HFFc6 (cell line): ENCODE measurements at regions not wholly inside any gene's neighbourhood (a gene's known extent, or its start where the extent isn't known, plus 50 kb on each side); places are given as distances from the start of the nearest gene placed in this dataset.
"Not testable (repeated sequence)": the region's sequence is repeated elsewhere in the genome, so short reads cannot be mapped to it uniquely, and the experiment has no call there.

Source experiments
- DNase-seq: peaks from one replicate; pipeline ENCODE4 v3.0.0-alpha.2; 2018
- H3K27ac Mint-ChIP-seq: 2 replicates; pipeline ENCODE4 v1.8.0; 2020; ENCODE audit warnings: mild to moderate bottlenecking, mixed read lengths
- H3K27me3 Mint-ChIP-seq: 2 replicates; pipeline ENCODE4 v1.8.0; 2021; ENCODE audit warnings: mild to moderate bottlenecking, moderate library complexity, mixed read lengths; ENCODE audit not compliant: insufficient read depth
- H3K36me3 Mint-ChIP-seq: 2 replicates; pipeline ENCODE4 v1.8.0; 2021; ENCODE audit warnings: low read depth, mixed read lengths
- H3K4me1 Mint-ChIP-seq: 2 replicates; pipeline ENCODE4 v1.8.0; 2020; ENCODE audit warnings: low read depth, mixed read lengths
- H3K4me3 Mint-ChIP-seq: 2 replicates; pipeline ENCODE4 v1.8.0; 2020; ENCODE audit warnings: mild to moderate bottlenecking, moderate library complexity, mixed read lengths
- H3K9me3 Mint-ChIP-seq: 2 replicates; pipeline ENCODE4 v1.8.0; 2020; ENCODE audit warnings: mild to moderate bottlenecking, mixed read lengths
- TF ChIP-seq, protein P1 (sequence below): fragments of 200-600 bp; sonication (generic); IDR thresholded peaks from 2 replicates; pipeline ENCODE4 v1.5.0; 2021; ENCODE audit warnings: antibody characterized with exemption, mild to moderate bottlenecking

DNA sequence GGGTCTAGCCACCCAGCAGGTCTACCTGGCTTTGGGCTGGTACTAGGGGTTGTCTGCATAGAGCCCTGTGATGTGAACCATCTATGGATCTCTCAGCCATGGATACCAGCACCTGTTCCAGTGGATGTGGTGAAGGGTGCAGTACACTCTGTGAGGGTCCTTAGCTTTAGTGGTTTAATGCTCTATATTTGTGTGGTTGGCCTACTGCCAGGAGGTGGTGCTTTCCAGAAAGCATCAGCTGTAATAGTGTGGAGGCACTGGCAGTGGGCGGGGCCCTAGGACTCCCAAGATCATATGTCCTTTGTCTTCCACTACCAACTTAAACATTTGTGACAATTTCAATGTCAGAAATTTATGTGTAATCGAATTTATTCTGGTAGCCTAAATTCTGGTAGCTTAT, 1065.1 kb downstream of the RPIA start:
- not testable (repeated sequence) for DNase-seq, H3K27ac Mint-ChIP-seq, H3K27me3 Mint-ChIP-seq, H3K36me3 Mint-ChIP-seq, H3K4me1 Mint-ChIP-seq, H3K4me3 Mint-ChIP-seq
- peaks cover 44% of the 10 kb centered on the region for H3K9me3 Mint-ChIP-seq

DNA sequence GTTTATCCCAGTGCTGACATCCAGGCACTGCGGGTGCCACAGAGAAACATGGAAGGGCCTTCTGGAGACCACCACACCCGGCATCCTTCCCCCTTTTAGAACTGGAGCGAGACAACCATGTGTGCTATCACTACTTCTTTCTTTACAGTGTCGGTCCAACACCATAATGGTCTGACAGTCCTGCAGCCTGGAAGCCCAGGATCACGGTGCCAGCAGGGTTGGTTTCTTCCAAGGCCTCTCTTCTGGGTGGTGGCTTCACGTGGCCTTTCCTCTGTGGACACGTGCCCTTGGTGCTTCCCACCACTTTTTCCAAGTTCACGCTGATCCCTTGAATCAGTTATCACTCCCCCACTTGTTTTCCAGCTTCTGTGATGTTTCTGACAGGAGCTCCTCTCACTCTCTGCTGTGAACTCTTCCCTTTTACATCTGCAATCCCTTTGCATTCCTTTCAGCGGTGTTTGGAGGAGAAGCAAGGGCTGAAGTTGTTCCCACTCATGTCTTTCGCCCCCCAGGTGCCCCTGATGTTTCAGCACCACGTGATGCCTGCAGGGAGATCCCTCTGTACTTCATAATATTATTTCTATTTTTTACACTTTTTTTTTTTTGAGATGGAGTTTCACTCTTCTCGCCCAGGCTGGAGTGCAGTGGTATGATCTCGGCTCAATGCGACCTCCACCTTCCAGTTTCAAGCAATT, 1067.0 kb downstream of the RPIA start:
- not testable (repeated sequence) for H3K36me3 Mint-ChIP-seq, H3K4me3 Mint-ChIP-seq, H3K4me1 Mint-ChIP-seq, DNase-seq, H3K27me3 Mint-ChIP-seq, H3K27ac Mint-ChIP-seq
- peaks cover 54% of the 10 kb centered on the region for H3K9me3 Mint-ChIP-seq

DNA sequence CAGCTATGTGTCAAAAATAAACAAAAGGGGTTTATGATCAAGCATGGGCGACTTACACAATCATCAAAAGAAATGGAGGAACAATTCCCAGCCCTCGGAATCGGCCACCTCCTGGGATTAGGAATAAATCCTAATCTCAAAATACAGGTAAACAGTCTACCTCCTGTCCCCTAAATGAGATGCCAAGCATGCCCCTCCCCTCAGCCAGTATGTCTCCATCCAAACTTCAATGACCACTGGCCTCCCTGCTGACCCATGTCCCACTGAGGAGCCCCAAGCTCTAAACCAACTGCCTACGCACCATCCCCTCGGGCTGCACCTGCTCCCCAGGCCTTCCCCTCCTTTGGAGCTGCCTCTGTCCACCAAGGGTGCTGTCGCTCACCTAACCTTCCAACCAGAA, 1069.3 kb downstream of the RPIA start:
- not testable (repeated sequence) for H3K27me3 Mint-ChIP-seq, H3K27ac Mint-ChIP-seq, H3K36me3 Mint-ChIP-seq, DNase-seq, H3K4me1 Mint-ChIP-seq, H3K4me3 Mint-ChIP-seq
- peaks cover 52% of the 10 kb centered on the region for H3K9me3 Mint-ChIP-seq

DNA sequence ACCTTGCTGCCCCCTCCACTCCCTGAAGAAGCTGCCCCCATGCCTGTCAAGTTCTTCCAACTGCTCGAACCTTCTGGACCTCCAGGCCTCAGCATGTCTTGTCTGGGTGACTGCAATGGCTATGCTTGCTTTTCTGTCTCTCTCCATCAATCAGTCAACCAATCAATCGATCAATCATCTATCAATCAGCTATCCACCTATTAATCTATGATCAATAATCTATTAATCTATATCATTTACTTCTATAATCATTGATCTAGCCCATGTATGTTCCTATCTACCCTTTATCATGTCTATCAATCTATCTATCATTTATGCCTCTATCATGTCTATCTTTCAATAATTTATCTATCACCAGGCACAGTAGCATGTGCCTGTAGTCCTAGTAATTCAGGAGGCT, 1069.7 kb downstream of the RPIA start:
- H3K4me3 Mint-ChIP-seq, H3K27ac Mint-ChIP-seq, H3K27me3 Mint-ChIP-seq, DNase-seq, H3K36me3 Mint-ChIP-seq, H3K4me1 Mint-ChIP-seq: not testable (repeated sequence)
- peaks cover 51% of the 10 kb centered on the region for H3K9me3 Mint-ChIP-seq

DNA sequence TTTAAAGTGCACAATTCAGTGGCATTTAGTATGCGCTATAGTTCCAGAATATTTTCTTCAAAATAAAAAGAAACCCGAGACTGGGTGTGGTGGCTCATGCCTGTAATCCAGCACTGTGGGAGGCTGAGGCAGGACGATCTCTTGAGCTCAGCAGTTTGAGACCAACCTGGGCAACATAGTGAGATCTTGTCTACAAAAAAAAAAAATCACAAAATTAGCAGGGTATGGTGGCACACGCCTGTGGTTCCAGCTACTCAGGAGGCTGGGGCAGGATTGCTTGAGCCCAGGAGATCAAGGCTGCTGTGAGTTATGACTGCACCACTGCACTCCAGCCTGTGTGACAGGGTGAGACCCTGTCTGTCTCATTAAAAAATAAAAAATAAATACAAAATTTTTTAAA, 1070.4 kb downstream of the RPIA start:
- not testable (repeated sequence) for DNase-seq, H3K27ac Mint-ChIP-seq, H3K36me3 Mint-ChIP-seq, H3K4me1 Mint-ChIP-seq, H3K4me3 Mint-ChIP-seq, H3K27me3 Mint-ChIP-seq
- H3K9me3 Mint-ChIP-seq: peaks cover 50% of the 10 kb centered on the region

DNA sequence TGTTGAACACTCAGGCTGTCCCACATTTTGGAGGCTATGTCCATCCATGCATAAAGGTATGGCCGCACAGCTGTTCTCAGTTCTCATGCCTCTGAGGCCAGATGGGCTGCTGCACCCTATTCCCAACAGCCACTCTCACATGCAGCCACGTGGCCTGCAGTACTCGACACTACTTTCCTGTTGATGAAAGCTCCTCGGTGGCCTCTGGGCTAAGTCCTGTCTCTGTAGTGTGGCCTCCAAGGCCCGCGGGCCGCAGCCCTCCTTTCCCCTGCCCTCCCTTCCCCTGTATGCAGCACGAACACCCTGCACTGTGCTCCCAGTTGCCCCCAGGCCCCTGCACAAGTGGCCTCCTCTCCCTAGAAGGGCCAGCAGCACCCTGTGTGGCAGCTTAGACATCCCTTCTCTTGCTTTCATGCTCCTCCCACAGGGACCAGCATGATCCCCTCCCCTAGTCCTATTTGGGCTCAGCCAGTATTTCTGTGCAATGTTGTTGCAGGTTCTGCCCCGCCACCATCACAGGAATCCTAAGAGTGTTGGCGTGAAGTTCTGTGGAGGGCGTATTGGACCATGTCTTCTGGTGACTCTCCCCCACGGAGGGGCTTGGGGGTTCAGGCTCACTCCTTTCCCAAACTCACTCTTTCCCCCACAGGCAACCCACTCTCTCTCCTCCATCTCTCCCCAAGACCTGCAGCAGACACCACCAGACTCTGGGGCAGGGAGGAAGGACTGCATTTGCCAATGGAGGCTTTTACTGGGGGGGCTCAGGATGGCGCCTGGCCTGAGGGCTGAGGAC, 1071.2 kb downstream of the RPIA start:
- not testable (repeated sequence) for H3K36me3 Mint-ChIP-seq, H3K4me1 Mint-ChIP-seq, H3K27ac Mint-ChIP-seq, H3K4me3 Mint-ChIP-seq, DNase-seq
- H3K27me3 Mint-ChIP-seq: peaks cover 11% of the 10 kb centered on the region
- H3K9me3 Mint-ChIP-seq: peaks cover 52% of the 10 kb centered on the region

DNA sequence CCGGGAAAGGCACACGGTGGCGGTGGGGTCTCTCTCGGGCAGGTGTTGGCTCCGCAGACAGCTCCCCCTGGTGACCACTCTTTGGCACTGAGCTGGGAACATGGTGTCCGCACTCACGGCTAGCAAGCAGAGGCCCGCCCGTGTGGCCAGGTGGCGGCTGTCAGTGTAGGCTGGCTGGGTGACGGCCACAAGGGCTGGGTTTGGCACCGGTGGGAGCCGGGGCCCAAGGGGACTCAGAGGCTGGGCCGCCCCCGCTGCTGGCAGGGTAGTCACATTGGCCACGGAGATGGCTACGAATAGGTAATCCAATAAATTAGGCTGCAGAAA, 1071.7 kb downstream of the RPIA start:
- H3K27me3 Mint-ChIP-seq: peaks cover 11% of the 10 kb centered on the region
- no peaks in the 10 kb centered on the region for H3K36me3 Mint-ChIP-seq
- no peaks in the 10 kb centered on the region for H3K4me1 Mint-ChIP-seq
- TF ChIP-seq, protein P1, sequence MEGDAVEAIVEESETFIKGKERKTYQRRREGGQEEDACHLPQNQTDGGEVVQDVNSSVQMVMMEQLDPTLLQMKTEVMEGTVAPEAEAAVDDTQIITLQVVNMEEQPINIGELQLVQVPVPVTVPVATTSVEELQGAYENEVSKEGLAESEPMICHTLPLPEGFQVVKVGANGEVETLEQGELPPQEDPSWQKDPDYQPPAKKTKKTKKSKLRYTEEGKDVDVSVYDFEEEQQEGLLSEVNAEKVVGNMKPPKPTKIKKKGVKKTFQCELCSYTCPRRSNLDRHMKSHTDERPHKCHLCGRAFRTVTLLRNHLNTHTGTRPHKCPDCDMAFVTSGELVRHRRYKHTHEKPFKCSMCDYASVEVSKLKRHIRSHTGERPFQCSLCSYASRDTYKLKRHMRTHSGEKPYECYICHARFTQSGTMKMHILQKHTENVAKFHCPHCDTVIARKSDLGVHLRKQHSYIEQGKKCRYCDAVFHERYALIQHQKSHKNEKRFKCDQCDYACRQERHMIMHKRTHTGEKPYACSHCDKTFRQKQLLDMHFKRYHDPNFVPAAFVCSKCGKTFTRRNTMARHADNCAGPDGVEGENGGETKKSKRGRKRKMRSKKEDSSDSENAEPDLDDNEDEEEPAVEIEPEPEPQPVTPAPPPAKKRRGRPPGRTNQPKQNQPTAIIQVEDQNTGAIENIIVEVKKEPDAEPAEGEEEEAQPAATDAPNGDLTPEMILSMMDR: no peak
- peaks cover 47% of the 10 kb centered on the region for H3K9me3 Mint-ChIP-seq
- H3K27ac Mint-ChIP-seq: no peak overlapping the region
- H3K4me3 Mint-ChIP-seq: no peak overlapping the region
- DNase-seq: no peak

DNA sequence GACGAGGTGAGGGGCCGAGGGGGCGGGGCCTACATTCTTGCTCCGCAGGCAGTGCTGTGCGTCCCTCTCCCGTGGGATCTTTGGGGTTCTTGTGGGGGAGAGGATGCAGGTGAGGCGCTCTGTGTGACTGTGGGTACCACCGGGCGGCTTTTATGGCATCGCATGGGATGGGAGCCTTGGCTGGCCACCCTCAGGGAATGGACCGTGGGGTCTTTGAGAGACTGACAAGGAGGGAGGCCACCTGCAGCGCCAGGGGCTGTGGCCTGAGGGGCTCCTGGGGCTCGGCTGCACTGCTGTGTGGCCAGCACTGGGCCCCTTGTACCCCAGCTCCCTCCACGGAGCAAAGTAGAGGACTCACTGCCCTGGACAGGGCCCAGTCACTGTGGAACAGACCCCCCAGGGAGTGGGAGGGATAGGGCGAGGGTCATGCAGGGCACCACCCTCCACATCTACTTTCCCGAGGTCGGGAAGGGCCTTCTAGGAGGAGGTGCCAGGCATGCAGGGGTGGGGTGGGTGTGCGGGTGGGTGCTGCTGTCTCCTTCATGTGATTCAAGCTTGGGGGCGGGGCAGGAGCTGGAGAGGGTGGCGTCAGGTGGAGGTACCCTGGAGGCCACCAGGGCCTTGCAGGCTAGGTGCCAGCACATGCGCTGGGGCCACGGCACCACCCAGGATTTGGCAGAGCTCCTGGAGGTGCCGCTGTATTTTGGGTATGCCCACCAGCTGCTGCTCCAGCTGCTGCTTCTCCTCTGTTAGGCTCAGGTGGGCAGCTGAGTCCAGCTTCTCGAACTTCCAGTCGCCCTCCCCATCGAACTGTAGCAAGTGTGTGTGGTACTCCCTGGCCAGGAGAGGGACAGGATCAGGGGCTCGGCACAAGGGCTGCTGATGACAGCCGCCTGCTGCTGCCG, 1072.4 kb downstream of the RPIA start:
- DNase-seq: no peak
- Mint-ChIP-seq H3K4me3 (no peak overlapping the region), H3K4me1 (no peaks in the 10 kb centered on the region), H3K9me3 (peaks cover 44% of the 10 kb centered on the region), H3K27me3 (peaks cover 9% of the 10 kb centered on the region), H3K27ac (no peak overlapping the region), H3K36me3 (no peaks in the 10 kb centered on the region)
- TF ChIP-seq, protein P1: no peak

DNA sequence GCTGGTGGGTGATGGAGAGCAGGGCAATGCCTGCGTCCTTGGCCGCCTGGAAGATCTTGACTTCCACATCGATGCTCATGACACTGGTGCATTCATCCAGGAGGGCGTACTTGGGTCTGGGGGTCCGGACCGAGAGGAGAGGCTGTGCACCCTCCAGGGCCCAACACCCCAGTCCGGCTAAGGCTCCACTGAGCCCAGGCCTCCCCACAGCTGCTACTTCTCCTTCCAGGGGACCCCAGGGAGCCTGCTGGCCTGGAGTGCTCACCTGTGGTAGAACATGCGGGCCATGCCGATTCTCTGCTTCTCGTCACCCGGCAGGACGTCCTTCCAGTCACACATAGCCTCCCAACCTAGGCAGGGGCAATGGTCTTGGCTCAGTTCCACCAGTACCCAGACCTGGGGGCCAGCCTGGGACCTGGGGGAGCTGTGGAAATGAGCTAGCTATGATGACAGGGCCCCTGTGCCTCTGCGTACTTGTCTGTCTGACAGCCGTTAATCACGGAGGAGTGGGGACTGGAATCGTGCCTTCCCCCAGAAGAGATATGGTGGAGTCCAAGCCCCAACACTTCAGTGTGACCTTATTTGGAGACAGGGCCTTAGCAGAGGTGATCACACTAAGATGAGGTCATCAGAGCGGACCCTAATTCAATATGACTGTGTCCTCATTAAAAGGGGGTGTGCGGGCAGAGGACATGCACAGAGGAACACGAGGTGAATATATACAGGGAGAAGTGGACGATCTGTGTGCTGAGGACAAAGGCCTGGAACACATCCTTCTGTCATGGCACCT, 1073.3 kb downstream of the RPIA start:
- H3K27ac Mint-ChIP-seq, H3K4me1 Mint-ChIP-seq, H3K4me3 Mint-ChIP-seq, H3K27me3 Mint-ChIP-seq, H3K36me3 Mint-ChIP-seq, DNase-seq: not testable (repeated sequence)
- peaks cover 43% of the 10 kb centered on the region for H3K9me3 Mint-ChIP-seq

DNA sequence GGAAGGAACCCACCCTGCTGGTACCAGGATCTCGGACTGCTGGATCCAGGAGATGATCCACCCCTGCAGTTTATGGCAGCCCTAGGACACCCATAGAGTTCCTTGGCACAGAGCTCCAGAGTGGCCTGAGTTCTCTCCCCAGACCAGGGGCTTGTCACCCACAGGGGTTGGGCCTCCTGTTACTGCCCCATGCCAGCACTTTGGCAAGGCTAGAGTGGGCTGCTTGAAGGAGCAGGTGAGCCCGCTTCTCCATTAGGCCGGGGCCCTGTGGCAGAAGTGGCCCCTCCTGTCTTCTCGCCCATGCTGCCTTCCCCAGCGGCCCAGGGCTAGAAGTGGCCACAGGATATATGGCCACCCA, 1073.9 kb downstream of the RPIA start:
- H3K9me3 Mint-ChIP-seq: peaks cover 39% of the 10 kb centered on the region
- not testable (repeated sequence) for H3K27ac Mint-ChIP-seq, H3K4me1 Mint-ChIP-seq, H3K36me3 Mint-ChIP-seq, H3K4me3 Mint-ChIP-seq, DNase-seq, H3K27me3 Mint-ChIP-seq
